A673 (cell line): ENCODE measurements at regions not wholly inside any gene's neighbourhood (a gene's known extent, or its start where the extent isn't known, plus 50 kb on each side); places are given as distances from the start of the nearest gene placed in this dataset.

Source experiments
- BruUV-seq: library from RNA; stranded (reverse); fragments of 400-500 nt; replicated peaks from 2 replicates; lab custom pipeline; 2021; lab: Mats Ljungman, UMichigan
- CTCF ChIA-PET: fragments of 300-600 bp; sonication (Branson Sonifier 250); formaldehyde crosslinking; loops from one replicate; lab custom pipeline; 2022; ENCODE audit warnings: antibody characterized with exemption; lab: Charles Lee
- POLR2A ChIA-PET: fragments of 300-600 bp; sonication (Branson Sonifier 250); formaldehyde crosslinking; loops from one replicate; lab custom pipeline; 2022; ENCODE audit warnings: antibody characterized with exemption; ENCODE audit not compliant: low non-redundant PET; lab: Charles Lee
- DNase-seq: peaks from one replicate; pipeline ENCODE4 v3.0.0-alpha.2; 2015; ENCODE audit warnings: low spot score
- H3K27ac ChIP-seq: fragments of 200-600 bp; sonication (generic); 2 replicates; pipeline ENCODE4 v1.5.1; 2016; ENCODE audit warnings: mixed run types, low read depth, mild to moderate bottlenecking, mixed read lengths, antibody characterized with exemption, low read length; ENCODE audit not compliant: poor library complexity, severe bottlenecking
- H3K27me3 ChIP-seq: fragments of 200-600 bp; sonication (generic); replicated peaks from 2 replicates; pipeline ENCODE4 v1.6.1; 2017; ENCODE audit warnings: mixed run types, low read depth, mild to moderate bottlenecking, mixed read lengths, antibody characterized with exemption, low read length; ENCODE audit not compliant: insufficient read depth, poor library complexity
- H3K36me3 ChIP-seq: fragments of 200-600 bp; sonication (generic); 2 replicates; pipeline ENCODE4 v1.6.1; 2016; ENCODE audit warnings: mixed run types, mild to moderate bottlenecking, mixed read lengths, antibody characterized with exemption, low read length; ENCODE audit not compliant: insufficient read depth, poor library complexity, severe bottlenecking
- H3K4me1 ChIP-seq: fragments of 200-600 bp; sonication (generic); 2 replicates; pipeline ENCODE4 v1.6.1; 2017; ENCODE audit warnings: mixed run types, mild to moderate bottlenecking, mixed read lengths, antibody characterized with exemption, low read length; ENCODE audit not compliant: insufficient read depth, poor library complexity, severe bottlenecking
- H3K4me3 ChIP-seq: fragments of 200-600 bp; sonication (generic); 2 replicates; pipeline ENCODE4 v1.5.1; 2016; ENCODE audit warnings: low read depth, mixed run types, mild to moderate bottlenecking, mixed read lengths, low read length; ENCODE audit not compliant: poor library complexity, severe bottlenecking
- H3K9me3 ChIP-seq: fragments of 200-600 bp; sonication (generic); 2 replicates; pipeline ENCODE4 v1.6.1; 2016; ENCODE audit warnings: mixed run types, low read depth, mild to moderate bottlenecking, mixed read lengths, antibody characterized with exemption, low read length; ENCODE audit not compliant: poor library complexity, severe bottlenecking
- CTCF ChIP-seq: fragments of 300-800, 200-600 bp; sonication (generic); conservative IDR thresholded peaks from 2 replicates; pipeline ENCODE4 v1.5.1; 2017; ENCODE audit warnings: low read depth, mild to moderate bottlenecking, antibody characterized with exemption, low read length, moderate library complexity, mixed read lengths
- EZH2 ChIP-seq: fragments of 200-600 bp; sonication (generic); IDR thresholded peaks from 2 replicates; pipeline ENCODE4 v1.6.1; 2017; ENCODE audit warnings: borderline replicate concordance, low read depth, mild to moderate bottlenecking, mixed read lengths, antibody characterized with exemption, low read length; ENCODE audit not compliant: poor library complexity, severe bottlenecking
- intact Hi-C: fragments of 100-400 bp; cut with micrococcal nuclease; formaldehyde crosslinking; loops from one replicate; pipeline ENCODE4 v1.10.0; 2022; ENCODE audit not compliant: unreplicated experiment

- intact Hi-C loops: loop anchor here (5.0 to 10.0 kb wide), 3 partner anchors 256 to 549 kb away; no protein-coding TSS in a partner anchor
- CTCF ChIA-PET: interaction anchor here (0.6 to 1.8 kb wide), 2 partner anchors 11 to 551 kb away, joined by 3 to 8 read pairs; no protein-coding TSS in a partner anchor
Measured at GRCh38 chr7:18320971-18321567, 174.5 kb upstream of the HDAC9 start.

GRCh38 chr7:18330548-18330947, 165.0 kb upstream of the HDAC9 start:
- no peak overlapping the region for H3K4me3 ChIP-seq
- ChIA-PET CTCF (no interaction called here), POLR2A (no interaction called here)
- BruUV-seq: no TSS peak
- intact Hi-C loops: no loop called here
- H3K4me1 ChIP-seq: no peaks in the 10 kb centered on the region
- TF ChIP-seq EZH2 (no peak), CTCF (no peak)
- no peak for DNase-seq
- no peak overlapping the region for H3K27ac ChIP-seq
- H3K27me3 ChIP-seq: no peaks in the 10 kb centered on the region
- no peaks in the 10 kb centered on the region for H3K36me3 ChIP-seq
- no peaks in the 10 kb centered on the region for H3K9me3 ChIP-seq

More at GRCh38 chr7:18320971-18321567, 174.5 kb upstream of the HDAC9 start:
- no peak overlapping the region for H3K27ac ChIP-seq
- H3K4me1 ChIP-seq: no peaks in the 10 kb centered on the region
- POLR2A ChIA-PET: no interaction called here
- H3K36me3 ChIP-seq: no peaks in the 10 kb centered on the region
- no TSS peak for BruUV-seq
- TF ChIP-seq CTCF (peak; percentile 67), EZH2 (no peak)
- H3K4me3 ChIP-seq: no peak overlapping the region
- H3K9me3 ChIP-seq: no peaks in the 10 kb centered on the region
- no peaks in the 10 kb centered on the region for H3K27me3 ChIP-seq
- DNase-seq: peak; percentile 66

- no peaks in the 10 kb centered on the region for H3K36me3 ChIP-seq
- intact Hi-C loops: no loop called here
- no peak overlapping the region for H3K4me3 ChIP-seq
- ChIA-PET POLR2A (no interaction called here), CTCF (no interaction called here)
- no peak for DNase-seq
- H3K27me3 ChIP-seq: no peaks in the 10 kb centered on the region
- no TSS peak for BruUV-seq
- H3K4me1 ChIP-seq: no peaks in the 10 kb centered on the region
- peaks cover 7% of the 10 kb centered on the region for H3K9me3 ChIP-seq
- H3K27ac ChIP-seq: no peak overlapping the region
- no peak for TF ChIP-seq CTCF
- no peak for TF ChIP-seq EZH2
Measured at GRCh38 chr7:18336626-18337025, 158.9 kb upstream of the HDAC9 start.
